ENCODE measurements at regions not wholly inside any gene's neighbourhood (a gene's known extent, or its start where the extent isn't known, plus 50 kb on each side); places are given as distances from the start of the nearest gene placed in this dataset.
"Not testable (repeated sequence)": the region's sequence is repeated elsewhere in the genome, so short reads cannot be mapped to it uniquely, and the experiment has no call there.

DNA sequence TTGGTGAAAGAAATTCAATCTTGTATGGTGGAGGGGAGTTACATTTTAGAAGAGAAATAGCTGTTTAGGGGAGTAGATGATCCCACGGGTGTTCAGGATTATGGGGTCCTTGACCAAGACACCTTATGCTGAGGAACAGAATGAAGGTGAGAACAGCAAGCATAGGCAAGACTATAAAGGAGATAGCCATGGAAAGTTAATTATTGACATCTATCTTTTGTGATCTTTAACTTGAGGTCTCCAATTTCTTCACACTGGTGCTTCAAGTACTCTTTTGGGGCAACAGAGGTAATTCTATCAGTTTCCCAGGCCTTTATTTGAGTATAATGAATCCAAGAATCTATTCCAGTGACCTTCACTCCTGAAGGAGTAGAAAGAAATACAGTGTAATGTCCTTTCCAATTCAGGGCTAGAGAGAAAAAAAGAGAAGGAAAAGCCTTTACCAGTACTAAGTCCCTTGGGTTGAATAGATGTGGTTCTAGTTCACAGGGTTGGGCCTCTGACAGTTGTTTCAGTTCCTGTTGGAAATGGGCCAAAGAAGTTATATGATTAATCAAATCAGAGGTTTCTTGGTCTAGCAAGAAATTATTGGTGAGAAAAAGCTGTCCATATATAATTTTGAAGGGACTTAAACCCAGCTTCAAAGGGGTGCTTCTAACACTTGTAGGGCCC, 2104.1 kb upstream of the ACO1 start:
- DNase-seq (ENCODE audit: low read depth, low spot score) (no peak), ATAC-seq (no peak)
- Histone ChIP-seq H3K27me3 (ENCODE audit: control insufficient read depth, insufficient read depth, low read length) (no peaks in the 10 kb centered on the region), H3K9me3 (ENCODE audit: control insufficient read depth, insufficient read depth, low read depth, low read length) (no peaks in the 10 kb centered on the region), H3K36me3 (ENCODE audit: control insufficient read depth, insufficient read depth, low read length) (no peaks in the 10 kb centered on the region), H3K27ac (ENCODE audit: low read length) (no peak overlapping the region), H3K4me3 (ENCODE audit: low read depth in 2 of 2, low read length in 2 of 2) (no peak overlapping the region), H3K4me1 (ENCODE audit: control insufficient read depth, insufficient read depth, low read length) (no peaks in the 10 kb centered on the region)
- ChIA-PET CTCF (no interaction called here), POLR2A (no interaction called here)
- intact Hi-C loops (cut with micrococcal nuclease; ENCODE audit: unreplicated experiment) (no loop called here), in situ Hi-C loops (cut with HindIII; ENCODE audit: low pct_unique_long_range_greater_than_20kb, low sequenced_read_pairs) (no loop called here)
- no TSS peak for BruUV-seq (replicated peaks)
- TF ChIP-seq SIN3A (IDR thresholded peaks at IDR 0.05; ENCODE audit: borderline replicate concordance, insufficient read depth, low read depth, low read length) (no peak), POLR2AphosphoS5 (IDR thresholded peaks at IDR 0.05; ENCODE audit: low read depth, low read length) (no peak), TCF7L2 (IDR thresholded peaks at IDR 0.05; ENCODE audit: low read depth, low read length) (no peak)
- TF ChIP-seq, protein P1, sequence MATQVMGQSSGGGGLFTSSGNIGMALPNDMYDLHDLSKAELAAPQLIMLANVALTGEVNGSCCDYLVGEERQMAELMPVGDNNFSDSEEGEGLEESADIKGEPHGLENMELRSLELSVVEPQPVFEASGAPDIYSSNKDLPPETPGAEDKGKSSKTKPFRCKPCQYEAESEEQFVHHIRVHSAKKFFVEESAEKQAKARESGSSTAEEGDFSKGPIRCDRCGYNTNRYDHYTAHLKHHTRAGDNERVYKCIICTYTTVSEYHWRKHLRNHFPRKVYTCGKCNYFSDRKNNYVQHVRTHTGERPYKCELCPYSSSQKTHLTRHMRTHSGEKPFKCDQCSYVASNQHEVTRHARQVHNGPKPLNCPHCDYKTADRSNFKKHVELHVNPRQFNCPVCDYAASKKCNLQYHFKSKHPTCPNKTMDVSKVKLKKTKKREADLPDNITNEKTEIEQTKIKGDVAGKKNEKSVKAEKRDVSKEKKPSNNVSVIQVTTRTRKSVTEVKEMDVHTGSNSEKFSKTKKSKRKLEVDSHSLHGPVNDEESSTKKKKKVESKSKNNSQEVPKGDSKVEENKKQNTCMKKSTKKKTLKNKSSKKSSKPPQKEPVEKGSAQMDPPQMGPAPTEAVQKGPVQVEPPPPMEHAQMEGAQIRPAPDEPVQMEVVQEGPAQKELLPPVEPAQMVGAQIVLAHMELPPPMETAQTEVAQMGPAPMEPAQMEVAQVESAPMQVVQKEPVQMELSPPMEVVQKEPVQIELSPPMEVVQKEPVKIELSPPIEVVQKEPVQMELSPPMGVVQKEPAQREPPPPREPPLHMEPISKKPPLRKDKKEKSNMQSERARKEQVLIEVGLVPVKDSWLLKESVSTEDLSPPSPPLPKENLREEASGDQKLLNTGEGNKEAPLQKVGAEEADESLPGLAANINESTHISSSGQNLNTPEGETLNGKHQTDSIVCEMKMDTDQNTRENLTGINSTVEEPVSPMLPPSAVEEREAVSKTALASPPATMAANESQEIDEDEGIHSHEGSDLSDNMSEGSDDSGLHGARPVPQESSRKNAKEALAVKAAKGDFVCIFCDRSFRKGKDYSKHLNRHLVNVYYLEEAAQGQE (IDR thresholded peaks at IDR 0.05; ENCODE audit: insufficient read depth in 1 of 2, low read depth in 2 of 2, low read length in 1 of 2): no peak
- TF ChIP-seq, protein P2, sequence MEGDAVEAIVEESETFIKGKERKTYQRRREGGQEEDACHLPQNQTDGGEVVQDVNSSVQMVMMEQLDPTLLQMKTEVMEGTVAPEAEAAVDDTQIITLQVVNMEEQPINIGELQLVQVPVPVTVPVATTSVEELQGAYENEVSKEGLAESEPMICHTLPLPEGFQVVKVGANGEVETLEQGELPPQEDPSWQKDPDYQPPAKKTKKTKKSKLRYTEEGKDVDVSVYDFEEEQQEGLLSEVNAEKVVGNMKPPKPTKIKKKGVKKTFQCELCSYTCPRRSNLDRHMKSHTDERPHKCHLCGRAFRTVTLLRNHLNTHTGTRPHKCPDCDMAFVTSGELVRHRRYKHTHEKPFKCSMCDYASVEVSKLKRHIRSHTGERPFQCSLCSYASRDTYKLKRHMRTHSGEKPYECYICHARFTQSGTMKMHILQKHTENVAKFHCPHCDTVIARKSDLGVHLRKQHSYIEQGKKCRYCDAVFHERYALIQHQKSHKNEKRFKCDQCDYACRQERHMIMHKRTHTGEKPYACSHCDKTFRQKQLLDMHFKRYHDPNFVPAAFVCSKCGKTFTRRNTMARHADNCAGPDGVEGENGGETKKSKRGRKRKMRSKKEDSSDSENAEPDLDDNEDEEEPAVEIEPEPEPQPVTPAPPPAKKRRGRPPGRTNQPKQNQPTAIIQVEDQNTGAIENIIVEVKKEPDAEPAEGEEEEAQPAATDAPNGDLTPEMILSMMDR (IDR thresholded peaks at IDR 0.05): no peak

DNA sequence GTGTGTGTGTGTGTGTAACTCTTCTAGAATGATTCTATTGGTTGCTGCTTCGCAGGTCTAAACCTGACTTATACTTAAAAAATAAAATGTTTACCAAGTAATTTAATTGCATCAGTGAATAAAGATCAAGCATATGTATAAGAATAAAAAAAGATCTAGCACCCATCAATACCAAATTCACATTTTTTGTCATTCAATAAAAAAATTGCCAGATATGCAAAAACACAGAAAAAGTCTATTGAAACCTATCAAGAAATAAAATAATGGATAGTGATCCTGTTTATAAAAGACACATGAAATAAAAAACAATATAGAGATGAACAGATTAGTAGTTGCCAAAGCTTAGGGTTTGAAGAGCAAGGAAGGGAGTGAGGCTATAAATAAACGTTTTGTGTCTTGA, 2095.0 kb upstream of the ACO1 start:
- ChIA-PET CTCF (no interaction called here), POLR2A (no interaction called here)
- H3K9me3 ChIP-seq (ENCODE audit: control insufficient read depth, insufficient read depth, low read depth, low read length): no peaks in the 10 kb centered on the region
- intact Hi-C loops (cut with micrococcal nuclease; ENCODE audit: unreplicated experiment) (no loop called here), in situ Hi-C loops (cut with HindIII; ENCODE audit: low pct_unique_long_range_greater_than_20kb, low sequenced_read_pairs) (no loop called here)
- no peaks in the 10 kb centered on the region for H3K27me3 ChIP-seq (ENCODE audit: control insufficient read depth, insufficient read depth, low read length)
- H3K4me3 ChIP-seq (ENCODE audit: low read depth in 2 of 2, low read length in 2 of 2): no peak overlapping the region
- TF ChIP-seq, protein P1 (IDR thresholded peaks at IDR 0.05; ENCODE audit: insufficient read depth in 1 of 2, low read depth in 2 of 2, low read length in 1 of 2): no peak
- no peak for TF ChIP-seq TCF7L2 (IDR thresholded peaks at IDR 0.05; ENCODE audit: low read depth, low read length)
- no peak for TF ChIP-seq SIN3A (IDR thresholded peaks at IDR 0.05; ENCODE audit: borderline replicate concordance, insufficient read depth, low read depth, low read length)
- TF ChIP-seq POLR2AphosphoS5 (IDR thresholded peaks at IDR 0.05; ENCODE audit: low read depth, low read length): no peak
- TF ChIP-seq, protein P2 (IDR thresholded peaks at IDR 0.05): no peak
- no peak overlapping the region for H3K27ac ChIP-seq (ENCODE audit: low read length)
- H3K4me1 ChIP-seq (ENCODE audit: control insufficient read depth, insufficient read depth, low read length): no peaks in the 10 kb centered on the region
- H3K36me3 ChIP-seq (ENCODE audit: control insufficient read depth, insufficient read depth, low read length): no peaks in the 10 kb centered on the region
- no TSS peak for BruUV-seq (replicated peaks)
- no peak for DNase-seq (ENCODE audit: low read depth, low spot score)
- no peak for ATAC-seq

DNA sequence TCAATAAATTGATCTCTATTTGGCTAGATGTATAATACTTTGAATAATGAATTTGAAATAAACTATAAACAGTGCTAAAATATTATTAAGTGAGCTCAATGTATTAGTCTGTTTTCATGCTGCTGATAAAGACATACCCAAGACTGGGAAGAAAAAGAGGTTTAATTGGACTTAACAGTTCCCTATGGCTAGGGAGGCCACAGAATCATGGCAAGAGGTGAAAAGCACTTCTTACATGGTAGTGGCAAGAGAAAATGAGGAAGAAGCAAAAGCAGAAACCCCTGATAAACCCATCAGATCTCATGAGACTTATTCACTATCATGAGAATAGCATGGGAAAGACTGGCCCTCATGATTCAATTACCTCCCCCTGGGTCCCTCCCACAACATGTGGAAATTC, 2092.4 kb upstream of the ACO1 start:
- in situ Hi-C loops (cut with HindIII; ENCODE audit: low pct_unique_long_range_greater_than_20kb, low sequenced_read_pairs); H3K27ac ChIP-seq (ENCODE audit: low read length); H3K9me3 ChIP-seq (ENCODE audit: control insufficient read depth, insufficient read depth, low read depth, low read length); ATAC-seq; H3K4me3 ChIP-seq (ENCODE audit: low read depth in 2 of 2, low read length in 2 of 2); H3K36me3 ChIP-seq (ENCODE audit: control insufficient read depth, insufficient read depth, low read length); H3K4me1 ChIP-seq (ENCODE audit: control insufficient read depth, insufficient read depth, low read length); BruUV-seq (replicated peaks); H3K27me3 ChIP-seq (ENCODE audit: control insufficient read depth, insufficient read depth, low read length); CTCF ChIA-PET; DNase-seq (ENCODE audit: low read depth, low spot score); intact Hi-C loops (cut with micrococcal nuclease; ENCODE audit: unreplicated experiment): not testable (repeated sequence)
- POLR2A ChIA-PET: interaction anchor here (0.5 kb wide), 1 partner anchor 1396 kb away, joined by 3 read pairs; no protein-coding TSS in a partner anchor
